ENCODE measurements at regions not wholly inside any gene's neighbourhood (a gene's known extent, or its start where the extent isn't known, plus 50 kb on each side); places are given as distances from the start of the nearest gene placed in this dataset.

GRCh38 chr5:175166026-175166425 lies 278.0 kb downstream of the DRD1 start:
- Histone ChIP-seq H3K27me3 (ENCODE audit: insufficient read depth, low read length) (no peaks in the 10 kb centered on the region), H2AFZ (ENCODE audit: low read length) (no peak overlapping the region), H3K4me3 (ENCODE audit: low read depth, low read length, poor library complexity, severe bottlenecking) (no peak overlapping the region), H3K9ac (ENCODE audit: low read length) (no peak overlapping the region), H3K36me3 (ENCODE audit: insufficient read depth, low read length) (no peaks in the 10 kb centered on the region), H3K27ac (ENCODE audit: low read depth, low read length, poor library complexity, severe bottlenecking) (no peak overlapping the region), H3K9me3 (ENCODE audit: low read length) (no peaks in the 10 kb centered on the region), H3F3A (ENCODE audit: insufficient read depth, low read length) (no peaks in the 10 kb centered on the region), H3K4me1 (ENCODE audit: insufficient read depth, low read length, severe bottlenecking) (no peaks in the 10 kb centered on the region), H3K4me2 (ENCODE audit: low read length) (no peak overlapping the region), H3K9me2 (ENCODE audit: low read depth, low read length) (no peaks in the 10 kb centered on the region), H4K20me1 (ENCODE audit: insufficient read depth, low read length) (no peaks in the 10 kb centered on the region), H3K79me2 (ENCODE audit: insufficient read depth, low read length) (no peaks in the 10 kb centered on the region)
- TF ChIP-seq CTCF (IDR thresholded peaks at IDR 0.05; ENCODE audit: low read length), result no peak

GRCh38 chr5:175163586-175164275 lies 280.3 kb downstream of the DRD1 start:
- Histone ChIP-seq H2AFZ (ENCODE audit: low read length) (no peak overlapping the region), H3K36me3 (ENCODE audit: insufficient read depth, low read length) (no peaks in the 10 kb centered on the region), H3K4me2 (ENCODE audit: low read length) (no peak overlapping the region), H4K20me1 (ENCODE audit: insufficient read depth, low read length) (no peaks in the 10 kb centered on the region), H3K4me3 (ENCODE audit: low read depth, low read length, poor library complexity, severe bottlenecking) (no peak overlapping the region), H3K27ac (ENCODE audit: low read depth, low read length, poor library complexity, severe bottlenecking) (no peak overlapping the region), H3K9me3 (ENCODE audit: low read length) (no peaks in the 10 kb centered on the region), H3K4me1 (ENCODE audit: insufficient read depth, low read length, severe bottlenecking) (no peaks in the 10 kb centered on the region), H3K9me2 (ENCODE audit: low read depth, low read length) (no peaks in the 10 kb centered on the region), H3K9ac (ENCODE audit: low read length) (no peak overlapping the region), H3F3A (ENCODE audit: insufficient read depth, low read length) (no peaks in the 10 kb centered on the region), H3K79me2 (ENCODE audit: insufficient read depth, low read length) (no peaks in the 10 kb centered on the region), H3K27me3 (ENCODE audit: insufficient read depth, low read length) (no peaks in the 10 kb centered on the region)
- TF ChIP-seq EZH2 (IDR thresholded peaks at IDR 0.05; ENCODE audit: borderline replicate concordance, low read length), result no peak
- TF ChIP-seq CTCF (IDR thresholded peaks at IDR 0.05; ENCODE audit: low read length), result no peak

- no peaks in the 10 kb centered on the region for H3K9me3 ChIP-seq (ENCODE audit: low read length)
- H3K9ac ChIP-seq (ENCODE audit: low read length), result no peak overlapping the region
- no peaks in the 10 kb centered on the region for H3K4me1 ChIP-seq (ENCODE audit: insufficient read depth, low read length, severe bottlenecking)
- no peaks in the 10 kb centered on the region for H3F3A ChIP-seq (ENCODE audit: insufficient read depth, low read length)
- no peaks in the 10 kb centered on the region for H3K36me3 ChIP-seq (ENCODE audit: insufficient read depth, low read length)
- TF ChIP-seq EZH2 (IDR thresholded peaks at IDR 0.05; ENCODE audit: borderline replicate concordance, low read length) (no peak), CTCF (IDR thresholded peaks at IDR 0.05; ENCODE audit: low read length) (no peak)
- no peak overlapping the region for H3K4me2 ChIP-seq (ENCODE audit: low read length)
- H3K27me3 ChIP-seq (ENCODE audit: insufficient read depth, low read length), result no peaks in the 10 kb centered on the region
- H3K27ac ChIP-seq (ENCODE audit: low read depth, low read length, poor library complexity, severe bottlenecking), result no peak overlapping the region
- no peaks in the 10 kb centered on the region for H4K20me1 ChIP-seq (ENCODE audit: insufficient read depth, low read length)
- H2AFZ ChIP-seq (ENCODE audit: low read length), result no peak overlapping the region
- H3K79me2 ChIP-seq (ENCODE audit: insufficient read depth, low read length), result no peaks in the 10 kb centered on the region
- H3K9me2 ChIP-seq (ENCODE audit: low read depth, low read length), result no peaks in the 10 kb centered on the region
- H3K4me3 ChIP-seq (ENCODE audit: low read depth, low read length, poor library complexity, severe bottlenecking), result no peak overlapping the region
Measured at GRCh38 chr5:175162036-175162435, 281.9 kb downstream of the DRD1 start.

All from OCI-LY1 (cell line).